Fibroblast of the aortic adventitia (primary cell): ENCODE measurements at regions not wholly inside any gene's neighbourhood (a gene's known extent, or its start where the extent isn't known, plus 50 kb on each side); places are given as distances from the start of the nearest gene placed in this dataset.

Source experiments
- DNase-seq: peaks from one replicate; pipeline ENCODE4 v3.0.0-alpha.2; 2010; ENCODE audit warnings: low read depth
- H3K4me3 ChIP-seq: 2 replicates; pipeline ENCODE4 v1.5.1; 2011; ENCODE audit warnings: low read depth, mild to moderate bottlenecking, control low read depth, low read length, moderate library complexity
- TF ChIP-seq, protein P1 (sequence below): IDR thresholded peaks from 2 replicates; pipeline ENCODE4 v1.5.1; 2011; ENCODE audit warnings: mild to moderate bottlenecking, low read length, control low read depth, inconsistent platforms; ENCODE audit not compliant: insufficient read depth

DNA sequence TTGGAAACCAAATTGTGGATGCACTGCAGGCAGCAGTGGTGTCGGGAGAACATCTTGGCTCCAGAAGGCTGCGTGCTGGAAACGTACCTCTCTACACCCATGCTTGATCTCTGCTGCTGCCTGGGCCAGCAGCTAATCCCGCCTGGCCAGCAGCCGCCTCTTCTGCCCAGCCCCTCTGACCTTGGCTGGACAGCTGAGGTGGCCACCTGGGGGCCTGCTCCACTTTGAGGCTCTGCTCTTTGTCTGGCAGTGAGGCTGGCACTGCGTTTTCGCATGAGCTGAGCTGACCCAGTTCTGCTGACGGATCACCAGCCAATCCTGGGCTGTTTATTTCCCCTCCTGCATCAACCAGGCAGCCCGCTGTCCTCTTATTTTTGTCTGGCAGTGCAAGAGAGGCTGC lies 154.9 kb downstream of the TENT4A start:
- DNase-seq: no peak
- no peak overlapping the region for H3K4me3 ChIP-seq
- TF ChIP-seq, protein P1, sequence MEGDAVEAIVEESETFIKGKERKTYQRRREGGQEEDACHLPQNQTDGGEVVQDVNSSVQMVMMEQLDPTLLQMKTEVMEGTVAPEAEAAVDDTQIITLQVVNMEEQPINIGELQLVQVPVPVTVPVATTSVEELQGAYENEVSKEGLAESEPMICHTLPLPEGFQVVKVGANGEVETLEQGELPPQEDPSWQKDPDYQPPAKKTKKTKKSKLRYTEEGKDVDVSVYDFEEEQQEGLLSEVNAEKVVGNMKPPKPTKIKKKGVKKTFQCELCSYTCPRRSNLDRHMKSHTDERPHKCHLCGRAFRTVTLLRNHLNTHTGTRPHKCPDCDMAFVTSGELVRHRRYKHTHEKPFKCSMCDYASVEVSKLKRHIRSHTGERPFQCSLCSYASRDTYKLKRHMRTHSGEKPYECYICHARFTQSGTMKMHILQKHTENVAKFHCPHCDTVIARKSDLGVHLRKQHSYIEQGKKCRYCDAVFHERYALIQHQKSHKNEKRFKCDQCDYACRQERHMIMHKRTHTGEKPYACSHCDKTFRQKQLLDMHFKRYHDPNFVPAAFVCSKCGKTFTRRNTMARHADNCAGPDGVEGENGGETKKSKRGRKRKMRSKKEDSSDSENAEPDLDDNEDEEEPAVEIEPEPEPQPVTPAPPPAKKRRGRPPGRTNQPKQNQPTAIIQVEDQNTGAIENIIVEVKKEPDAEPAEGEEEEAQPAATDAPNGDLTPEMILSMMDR: no peak

DNA sequence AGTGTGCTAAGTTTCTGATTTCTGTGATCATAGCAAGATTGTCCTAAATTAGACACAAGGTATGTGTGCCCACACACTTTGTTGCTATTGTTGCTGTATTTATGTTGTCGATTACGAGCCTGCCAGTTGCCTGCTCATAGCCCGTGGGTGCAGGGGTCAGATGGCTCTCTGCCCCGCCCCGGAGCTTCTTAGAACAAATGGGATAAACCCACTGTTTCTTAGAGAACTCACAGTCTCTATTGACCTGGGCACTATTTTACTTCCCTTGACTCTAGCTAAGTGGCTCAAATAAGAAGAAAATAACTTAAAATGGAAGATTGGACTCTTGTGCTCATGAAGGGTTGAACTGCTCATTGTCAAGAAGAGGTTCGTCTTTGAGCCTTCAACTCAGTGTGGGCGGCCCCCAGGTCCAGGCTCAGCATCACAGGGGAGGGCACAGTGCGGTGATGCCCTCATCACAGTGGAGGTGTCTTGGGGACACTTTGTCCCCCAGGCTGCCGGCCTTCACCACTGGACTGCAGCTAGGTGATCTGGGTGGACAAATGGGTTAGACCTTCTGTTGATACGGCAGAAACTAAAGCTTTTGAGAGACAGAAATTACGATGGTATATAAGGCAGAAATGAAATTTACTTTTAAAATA lies 155.5 kb downstream of the TENT4A start:
- no peak overlapping the region for H3K4me3 ChIP-seq
- TF ChIP-seq, protein P1: no peak
- no peak for DNase-seq

DNA sequence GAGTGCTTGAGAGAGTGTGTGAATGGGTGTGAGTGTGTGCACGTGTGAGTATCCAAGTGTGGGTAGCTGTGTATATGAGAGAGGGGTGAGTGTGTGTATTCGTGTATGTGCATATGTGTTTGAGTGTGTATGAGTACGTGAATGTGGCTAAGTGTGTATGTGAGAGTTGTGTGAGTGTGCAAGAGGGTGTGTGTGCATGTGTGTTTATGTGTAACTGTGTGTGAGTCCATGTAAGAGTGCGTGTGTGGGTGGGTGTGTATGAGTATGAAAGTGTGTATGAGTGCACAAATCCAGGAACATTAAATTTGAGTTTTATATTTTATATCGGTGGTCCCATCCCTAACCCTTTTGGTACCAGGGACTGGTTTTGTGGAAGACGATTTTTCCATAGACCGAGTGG lies 156.4 kb downstream of the TENT4A start:
- H3K4me3 ChIP-seq: no peak overlapping the region
- TF ChIP-seq, protein P1: no peak
- no peak for DNase-seq

DNA sequence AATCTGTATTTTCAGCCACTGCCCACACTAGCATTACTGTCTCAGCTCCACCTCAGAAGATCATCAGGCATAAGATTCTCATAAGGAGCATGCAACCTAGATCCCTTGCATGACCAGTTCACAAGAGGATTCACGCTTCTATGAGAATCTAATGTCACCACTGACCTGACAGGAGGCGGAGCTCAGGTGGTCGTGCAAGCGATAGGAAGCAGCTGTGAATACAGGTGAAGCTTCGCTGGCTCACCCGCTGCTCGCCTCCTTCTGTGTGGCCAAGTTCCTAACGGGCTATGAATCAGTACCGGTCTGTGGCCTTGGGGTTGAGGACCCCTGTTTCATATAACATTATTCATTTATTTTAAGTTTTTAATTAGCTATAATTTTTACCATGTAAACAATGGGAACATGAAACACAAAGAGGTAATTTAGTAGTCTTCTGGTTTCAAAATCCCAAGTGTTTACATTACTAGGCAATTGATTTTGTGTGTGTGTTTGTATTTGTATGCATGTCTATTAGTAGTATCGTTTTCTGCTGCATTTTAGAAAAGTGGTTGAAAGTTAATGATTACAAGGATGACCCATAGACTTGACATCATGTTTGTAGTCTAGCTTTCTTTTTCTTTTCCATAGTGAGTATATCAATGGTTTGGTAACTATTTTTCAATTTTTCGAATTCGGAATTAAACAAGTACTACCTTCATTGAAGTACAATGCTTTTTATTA lies 159.4 kb downstream of the TENT4A start:
- TF ChIP-seq, protein P1: no peak

DNA sequence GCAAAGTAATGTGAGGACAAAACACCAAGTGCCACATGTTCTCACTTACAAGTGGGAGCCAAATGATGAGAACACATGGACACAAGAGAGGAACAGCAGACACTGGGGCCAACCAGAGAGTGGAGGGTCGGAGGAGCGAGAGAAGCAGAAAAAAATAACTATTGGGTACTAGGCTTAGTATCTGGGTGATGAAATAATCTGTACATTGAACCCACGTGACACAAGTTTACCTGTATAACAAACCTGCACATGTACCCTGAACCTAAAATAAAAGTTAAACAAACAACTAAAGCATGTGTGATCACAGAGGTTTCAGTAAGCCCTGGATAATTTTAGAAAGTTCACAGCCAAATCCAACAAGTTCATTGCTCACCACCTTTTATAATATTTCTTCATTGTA lies 160.1 kb downstream of the TENT4A start:
- DNase-seq: no peak
- TF ChIP-seq, protein P1: no peak
- no peak overlapping the region for H3K4me3 ChIP-seq

More for the DNA sequence above, 159.4 kb downstream of the TENT4A start:
- DNase-seq: no peak
- H3K4me3 ChIP-seq: no peak overlapping the region

DNA sequence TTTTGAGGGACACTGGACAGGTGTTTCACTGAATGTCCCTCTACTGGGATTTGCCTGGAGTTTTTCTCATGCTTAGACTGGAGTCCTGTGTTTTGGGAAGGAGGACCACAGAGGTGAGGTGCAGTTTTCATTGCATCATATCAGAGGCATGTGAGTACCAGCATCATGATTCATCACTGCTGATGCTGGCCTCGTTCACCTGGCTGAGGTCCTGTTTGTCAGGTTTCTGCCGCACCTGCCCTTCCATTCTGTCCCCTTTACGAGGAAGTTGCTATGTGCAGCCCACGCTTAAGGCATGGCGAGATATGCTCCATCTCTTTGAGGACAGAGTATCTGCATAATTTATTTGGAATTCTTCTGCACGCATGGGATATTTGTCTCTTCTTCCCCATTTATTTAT lies 162.1 kb downstream of the TENT4A start:
- TF ChIP-seq, protein P1: no peak
- DNase-seq: no peak

More for the DNA sequence above, 162.1 kb downstream of the TENT4A start:
- H3K4me3 ChIP-seq: no peak overlapping the region
